HG03432 (cell line): ENCODE measurements at regions not wholly inside any gene's neighbourhood (a gene's known extent, or its start where the extent isn't known, plus 50 kb on each side); places are given as distances from the start of the nearest gene placed in this dataset.
"Not testable (repeated sequence)": the region's sequence is repeated elsewhere in the genome, so short reads cannot be mapped to it uniquely, and the experiment has no call there.

Experiments used
- ATAC-seq: cut with Tn5 transposase; IDR thresholded peaks from one replicate; pipeline ENCODE4 v1.9.1; 2021; ENCODE audit warnings: mild to moderate bottlenecking, moderate library complexity; ENCODE audit not compliant: unreplicated experiment

- ATAC-seq = no peak
These were observed 477.8 kb upstream of the SEL1L start for GRCh38 chr14:82011460-82011859.

- ATAC-seq = peak; percentile 75
These were observed 495.4 kb upstream of the SEL1L start for GRCh38 chr14:82029038-82029437.

- ATAC-seq = no peak
These were observed 501.7 kb upstream of the SEL1L start for GRCh38 chr14:82035397-82035796.

- ATAC-seq = not testable (repeated sequence)
These were observed 504.4 kb upstream of the SEL1L start for GRCh38 chr14:82038066-82038465.

- no peak for ATAC-seq
These were observed 511.7 kb upstream of the SEL1L start for GRCh38 chr14:82045339-82045738.

- peak; percentile 83 for ATAC-seq
These were observed 513.0 kb upstream of the SEL1L start for GRCh38 chr14:82046512-82047226.

- ATAC-seq = peak; percentile 48
These were observed 514.3 kb upstream of the SEL1L start for GRCh38 chr14:82047777-82048470.

GRCh38 chr14:82052778-82053177 lies 519.1 kb upstream of the SEL1L start:
- ATAC-seq = no peak

- ATAC-seq = no peak
These were observed 522.0 kb upstream of the SEL1L start for GRCh38 chr14:82055515-82056115.

- no peak for ATAC-seq
These were observed 526.6 kb upstream of the SEL1L start for GRCh38 chr14:82060219-82060618.

- no peak for ATAC-seq
These were observed 533.7 kb upstream of the SEL1L start for GRCh38 chr14:82067221-82067875.

GRCh38 chr14:82070040-82070439 lies 536.4 kb upstream of the SEL1L start:
- no peak for ATAC-seq

GRCh38 chr14:82070753-82071152 lies 537.1 kb upstream of the SEL1L start:
- no peak for ATAC-seq

GRCh38 chr14:82073547-82073946 lies 539.9 kb upstream of the SEL1L start:
- ATAC-seq = no peak

GRCh38 chr14:82075566-82075965 lies 541.9 kb upstream of the SEL1L start:
- ATAC-seq = no peak

GRCh38 chr14:82079553-82079952 lies 545.9 kb upstream of the SEL1L start:
- ATAC-seq = no peak

- ATAC-seq = no peak
These were observed 546.7 kb upstream of the SEL1L start for GRCh38 chr14:82080370-82080769.

GRCh38 chr14:82084813-82085212 lies 551.2 kb upstream of the SEL1L start:
- no peak for ATAC-seq

- no peak for ATAC-seq
These were observed 557.4 kb upstream of the SEL1L start for GRCh38 chr14:82091097-82091496.

GRCh38 chr14:82094829-82095345 lies 561.2 kb upstream of the SEL1L start:
- no peak for ATAC-seq

GRCh38 chr14:82104013-82104412 lies 570.4 kb upstream of the SEL1L start:
- no peak for ATAC-seq
